HG03135 (cell line): ENCODE measurements at regions not wholly inside any gene's neighbourhood (a gene's known extent, or its start where the extent isn't known, plus 50 kb on each side); places are given as distances from the start of the nearest gene placed in this dataset.

Source experiments
- ATAC-seq: cut with Tn5 transposase; IDR thresholded peaks from one replicate; pipeline ENCODE4 v1.9.1; 2021; ENCODE audit warnings: mild to moderate bottlenecking, moderate library complexity; ENCODE audit not compliant: unreplicated experiment

DNA sequence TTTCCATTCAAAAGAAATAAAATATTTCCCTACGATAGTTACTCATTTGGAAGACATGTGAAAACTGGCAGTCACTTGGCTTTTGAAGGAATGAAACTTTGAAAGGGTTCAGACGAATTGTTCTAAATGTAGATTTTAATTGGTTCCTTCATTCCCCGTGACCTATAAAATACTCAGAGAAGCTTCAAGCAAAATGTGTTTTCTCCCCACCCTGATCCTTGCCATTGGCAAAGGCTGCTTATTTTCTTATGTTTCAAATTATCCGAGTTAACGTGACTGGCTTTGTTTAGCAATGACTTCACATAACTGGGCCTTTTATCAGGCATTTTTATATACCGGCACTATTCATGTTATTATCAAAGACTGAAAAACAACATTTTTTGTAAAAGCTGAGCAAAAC, 204.1 kb upstream of the NEIL3 start:
- ATAC-seq: no peak

DNA sequence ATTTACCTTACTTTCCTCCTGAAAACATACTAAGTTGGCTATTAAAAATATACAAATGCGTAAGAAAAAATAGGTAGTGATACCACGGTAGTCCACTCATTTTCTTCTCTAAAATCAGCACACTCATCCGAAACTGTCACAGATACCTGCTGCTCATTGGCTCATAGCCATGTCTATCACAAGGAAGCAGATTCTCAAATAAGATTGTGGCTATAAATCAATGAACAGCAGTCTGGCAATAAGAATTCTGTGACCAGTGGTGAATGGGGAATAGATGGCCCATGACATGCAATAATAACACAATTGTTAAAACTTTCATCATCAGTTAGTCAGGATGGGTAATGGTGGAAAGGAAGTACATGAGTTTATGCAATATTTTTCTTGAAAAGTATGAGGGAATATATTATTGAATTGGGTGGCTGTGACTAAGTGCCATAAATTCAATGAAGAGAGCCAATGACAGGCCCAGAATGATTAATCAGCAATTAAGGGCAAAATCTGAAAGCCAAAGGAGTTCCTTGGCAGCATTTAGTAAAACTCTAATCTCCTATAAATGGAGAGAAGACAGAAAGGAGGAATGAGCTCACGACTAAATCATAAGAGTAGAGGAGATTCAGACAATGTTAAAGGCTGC, 202.3 kb upstream of the NEIL3 start:
- ATAC-seq: no peak

DNA sequence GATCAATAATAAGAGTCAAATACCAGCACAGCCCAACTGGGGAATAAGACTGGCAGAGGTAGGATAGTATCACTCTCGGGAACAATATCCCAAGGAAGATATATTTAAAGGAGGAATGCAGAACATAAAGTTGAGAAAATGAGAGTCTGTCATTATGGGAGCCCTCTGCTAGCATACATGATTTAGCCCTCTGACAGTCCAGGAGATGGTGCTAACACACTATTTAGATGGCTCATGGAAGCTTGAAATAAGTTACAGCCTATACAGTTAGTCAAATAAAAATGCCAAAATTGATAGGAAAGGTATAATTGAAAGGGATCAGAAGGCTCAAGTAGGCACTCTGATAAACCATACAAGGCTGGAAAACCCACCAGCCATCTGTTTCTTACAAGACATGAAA, 201.0 kb upstream of the NEIL3 start:
- no peak for ATAC-seq

DNA sequence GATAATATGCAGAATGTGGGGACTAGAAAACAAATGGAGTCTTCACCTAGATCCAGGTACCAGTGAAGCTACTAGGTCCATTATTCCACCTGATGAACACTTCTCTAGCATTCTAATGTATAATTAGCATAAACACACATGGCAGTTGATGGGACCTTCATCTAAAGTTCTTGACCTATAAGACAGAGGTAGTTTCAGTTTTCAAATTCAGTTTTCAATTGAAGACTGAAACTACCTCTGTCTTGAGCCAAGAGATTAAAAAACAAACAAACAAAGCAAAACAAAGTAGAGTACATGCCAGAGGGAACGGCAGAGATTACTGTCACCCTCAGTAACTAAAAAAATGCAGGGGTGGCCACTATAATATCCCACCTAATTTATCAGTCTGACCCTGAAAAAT, 199.9 kb upstream of the NEIL3 start:
- ATAC-seq: no peak

DNA sequence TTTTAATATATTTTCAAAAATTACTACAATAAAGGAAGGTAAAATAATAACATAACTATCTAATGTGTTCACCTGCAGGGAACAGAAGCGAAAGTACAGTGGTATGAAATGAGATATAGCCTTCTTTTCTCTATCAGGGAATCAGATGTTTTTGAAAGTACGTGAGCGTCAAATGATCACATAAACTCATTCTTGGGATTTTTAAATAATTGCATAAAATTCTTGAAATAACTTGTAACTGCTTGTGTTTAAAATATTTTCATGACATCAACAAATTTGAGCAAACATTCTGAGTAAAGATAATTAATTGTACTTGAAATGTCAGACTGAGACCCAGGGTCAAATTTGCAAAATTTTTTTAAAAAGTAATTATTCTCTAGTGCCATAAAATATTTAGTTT, 193.5 kb upstream of the NEIL3 start:
- no peak for ATAC-seq

DNA sequence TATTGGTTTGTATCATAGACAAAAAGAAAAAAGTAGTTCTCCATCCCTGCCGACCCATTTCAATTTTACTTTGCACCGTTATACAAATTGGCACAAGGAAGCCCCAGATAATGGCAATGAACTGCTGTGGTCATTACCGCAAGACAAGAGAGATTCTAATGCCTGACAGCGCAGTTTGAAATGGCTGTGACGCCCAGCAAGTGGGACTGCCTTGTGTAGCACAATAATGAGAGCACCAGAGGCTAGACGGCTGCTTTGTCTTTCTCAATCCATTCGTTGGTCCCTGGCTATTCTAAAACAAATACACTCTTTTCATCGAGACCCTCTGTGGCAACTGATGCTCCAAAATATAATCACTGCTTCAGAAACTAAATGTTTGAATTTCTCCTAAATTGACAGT, 192.4 kb upstream of the NEIL3 start:
- ATAC-seq: no peak

DNA sequence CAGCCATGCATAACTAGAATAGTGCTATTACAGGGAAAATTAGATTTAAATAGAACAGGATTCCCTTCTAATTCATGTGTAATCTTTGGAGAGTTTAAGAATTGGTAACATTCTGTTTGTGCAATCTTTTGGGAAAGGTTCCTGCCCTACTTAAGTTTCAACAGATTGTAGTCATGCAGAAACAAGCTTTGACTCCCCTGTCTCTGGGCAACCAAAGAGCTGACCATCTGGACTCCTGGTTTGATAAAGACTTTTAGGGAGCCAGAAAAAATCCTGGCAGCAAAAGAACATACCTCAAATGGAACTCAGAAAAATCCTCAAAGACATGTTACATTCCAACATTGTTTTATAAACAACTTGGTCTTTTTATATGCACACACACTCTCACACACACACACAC, 191.1 kb upstream of the NEIL3 start:
- ATAC-seq: no peak

DNA sequence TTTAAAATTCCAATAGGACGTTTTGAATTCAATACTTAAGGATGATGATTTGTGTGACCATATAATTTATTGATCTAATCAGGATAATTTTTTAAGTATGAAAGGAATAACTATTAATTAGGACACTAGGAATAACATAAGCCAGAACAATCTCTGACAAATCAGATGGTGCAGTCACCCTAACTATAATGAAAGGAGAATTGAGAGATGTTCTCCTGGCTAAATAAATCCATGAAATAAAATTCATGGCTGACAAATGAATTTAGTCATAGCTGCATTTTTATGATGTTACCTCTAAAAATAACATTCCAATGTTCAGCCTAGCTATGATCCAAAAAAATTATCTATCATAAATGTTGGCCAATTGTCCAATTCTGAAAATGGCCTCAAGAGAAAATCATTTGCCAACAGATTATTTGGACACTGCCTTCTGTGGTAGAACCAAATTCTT, 190.6 kb upstream of the NEIL3 start:
- no peak for ATAC-seq

DNA sequence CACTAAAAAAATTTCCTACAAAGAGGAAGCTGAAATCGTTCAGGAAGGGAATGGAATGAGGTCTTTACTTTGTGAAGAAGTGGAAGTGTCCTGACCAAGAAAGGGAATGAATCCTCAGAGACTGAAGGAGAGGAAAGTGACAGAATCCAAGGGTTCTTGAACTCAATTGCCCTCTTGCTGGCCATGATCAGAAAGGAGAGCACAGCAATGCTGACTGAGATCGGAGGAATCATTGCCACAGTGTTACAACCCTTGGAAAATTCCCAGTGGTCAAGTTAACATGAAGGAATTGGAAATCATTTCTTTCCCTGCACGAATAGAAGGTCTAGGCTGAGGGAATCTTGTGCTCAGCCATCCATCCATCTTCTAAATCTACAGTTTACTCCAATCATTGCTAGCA, 190.0 kb upstream of the NEIL3 start:
- ATAC-seq: no peak

DNA sequence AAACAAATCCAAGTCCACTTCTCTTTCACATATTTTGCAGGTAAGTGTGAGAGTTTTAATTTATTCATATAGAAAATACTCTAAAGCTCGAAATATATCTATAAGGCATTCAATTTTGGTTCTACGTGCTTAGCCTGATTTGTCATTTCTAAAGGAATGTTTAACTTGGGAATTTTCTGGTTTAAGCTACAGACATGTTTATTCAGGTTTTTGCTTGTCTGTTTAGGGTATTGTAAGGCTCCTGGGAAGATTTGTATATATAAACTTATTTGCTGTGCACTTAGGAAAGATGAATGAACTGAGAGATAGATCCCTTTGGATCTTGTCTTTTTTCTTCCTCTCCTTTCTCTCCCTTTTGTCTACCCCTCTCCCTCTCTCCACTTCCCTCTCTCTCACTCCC, 185.9 kb upstream of the NEIL3 start:
- no peak for ATAC-seq

DNA sequence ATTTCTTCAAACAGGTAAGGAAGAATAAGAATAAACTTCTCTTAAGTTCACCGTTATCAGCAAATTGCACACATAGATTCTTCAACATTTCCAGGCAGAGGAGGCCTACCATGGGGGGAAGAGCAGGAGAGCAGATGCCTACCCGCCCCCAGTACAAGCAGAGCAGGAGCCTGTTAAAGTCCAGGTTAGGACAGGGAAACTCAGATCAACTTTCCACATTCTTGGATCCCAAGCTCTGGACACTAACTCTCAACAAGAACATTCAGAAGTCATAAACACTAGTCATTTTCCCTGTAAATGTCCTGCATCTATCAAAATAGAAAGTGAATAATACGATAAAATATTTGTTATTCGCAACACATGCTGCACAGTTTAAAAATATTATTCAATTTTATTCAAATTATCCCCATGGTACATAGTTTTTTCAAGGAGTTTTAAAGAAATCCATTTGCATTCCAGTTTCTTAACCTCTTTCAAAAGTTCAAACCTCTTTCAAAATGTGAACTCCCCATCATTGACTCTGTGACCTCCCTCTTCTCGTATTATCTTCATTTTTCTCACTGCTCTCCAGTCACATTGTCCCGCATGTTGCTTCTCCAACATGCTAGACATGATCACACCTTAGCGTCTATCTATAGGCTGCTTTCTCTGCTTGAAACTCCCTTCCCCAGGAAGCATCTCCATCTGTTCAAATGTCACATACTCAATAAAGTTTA, 185.2 kb upstream of the NEIL3 start:
- no peak for ATAC-seq

DNA sequence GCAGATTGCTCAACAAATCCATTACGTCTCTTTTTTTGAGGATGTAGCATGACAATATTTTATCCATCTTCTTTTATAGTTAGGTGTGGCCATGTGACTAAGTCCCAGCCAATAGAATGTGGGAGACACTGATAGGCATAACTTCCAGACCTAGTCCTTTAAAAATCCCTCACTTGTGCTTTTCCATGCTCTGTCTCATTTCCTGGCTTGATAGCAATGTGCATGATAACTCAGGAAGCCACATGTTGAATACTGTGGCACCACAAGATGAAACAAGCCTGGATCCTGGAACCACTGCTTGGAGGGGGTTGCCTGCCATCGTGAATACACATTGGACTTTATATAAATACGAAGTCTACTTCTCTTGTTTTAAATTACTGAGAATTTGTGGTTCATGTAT, 184.0 kb upstream of the NEIL3 start:
- no peak for ATAC-seq

DNA sequence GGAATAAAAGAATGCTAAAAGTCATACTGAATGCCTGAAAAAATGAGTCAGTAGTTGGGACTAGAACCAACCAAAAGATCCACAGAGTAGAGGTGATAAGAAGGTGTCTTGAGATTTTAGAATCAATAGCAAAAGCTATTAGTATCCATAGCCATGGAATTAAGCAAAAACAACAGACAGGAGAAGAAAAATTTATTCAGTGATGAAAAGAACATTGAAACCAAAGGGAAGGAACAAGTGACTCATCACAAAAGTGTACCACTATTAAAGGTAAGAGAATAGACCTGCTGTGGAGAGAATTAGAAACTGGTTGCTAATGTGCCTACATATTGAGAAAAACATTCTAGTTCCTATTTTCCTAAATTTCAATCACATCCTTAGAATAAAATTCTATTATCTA, 182.0 kb upstream of the NEIL3 start:
- ATAC-seq: no peak

DNA sequence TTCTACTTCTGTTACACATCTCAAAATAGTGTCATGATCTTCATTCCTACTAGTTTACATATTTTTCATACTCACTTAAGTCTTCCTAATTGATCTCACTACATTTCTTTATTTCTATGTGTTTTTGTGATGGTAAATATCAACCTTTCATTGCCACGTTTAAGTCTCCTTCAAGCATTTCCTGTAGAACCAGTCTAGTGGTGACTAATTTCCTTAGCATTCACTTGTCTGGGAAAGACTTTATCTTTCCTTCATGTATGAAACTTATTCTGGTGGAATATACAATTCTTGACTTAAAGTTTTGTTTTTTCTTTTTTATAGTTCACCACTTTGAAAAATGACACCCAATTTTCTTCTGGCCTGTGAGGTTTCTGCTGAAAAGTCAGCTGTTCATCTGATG, 181.4 kb upstream of the NEIL3 start:
- no peak for ATAC-seq

DNA sequence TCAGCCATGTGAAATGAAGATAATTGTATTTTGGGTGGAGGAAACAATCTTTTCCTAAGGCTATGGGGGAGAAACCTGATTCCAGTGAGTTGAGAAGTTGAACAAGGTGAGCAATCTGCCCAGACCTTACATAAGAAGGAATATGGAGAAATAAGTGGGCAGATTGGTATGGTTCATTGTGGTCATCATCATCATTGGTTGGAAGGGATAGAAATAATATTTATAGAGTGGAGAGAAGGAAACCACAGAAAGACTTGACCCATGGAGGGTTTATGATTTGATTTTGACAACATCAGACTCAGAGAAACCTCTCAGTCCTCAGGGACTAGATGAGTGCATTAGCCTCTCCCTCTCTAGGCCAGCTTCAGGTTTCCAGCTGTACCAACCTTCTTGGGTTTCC, 177.9 kb upstream of the NEIL3 start:
- ATAC-seq: no peak

DNA sequence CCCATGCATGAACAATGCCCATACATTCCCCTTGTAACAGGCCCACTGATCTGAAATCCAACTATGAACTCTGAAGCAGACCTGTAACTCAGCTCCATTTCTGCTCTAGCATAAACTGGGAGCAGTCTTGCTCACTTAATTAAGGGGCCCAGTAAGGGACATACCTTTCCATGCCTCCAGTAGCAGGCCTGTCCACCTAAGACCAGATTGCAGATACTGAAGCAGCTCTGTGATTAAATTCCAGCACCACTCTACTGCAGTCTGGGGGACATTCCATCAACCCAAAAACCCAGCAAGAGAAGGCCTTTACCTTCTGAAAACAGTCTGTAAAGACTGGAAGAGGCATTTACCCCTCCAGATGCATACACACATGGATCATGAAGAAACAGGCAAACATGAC, 162.0 kb upstream of the NEIL3 start:
- ATAC-seq: no peak

DNA sequence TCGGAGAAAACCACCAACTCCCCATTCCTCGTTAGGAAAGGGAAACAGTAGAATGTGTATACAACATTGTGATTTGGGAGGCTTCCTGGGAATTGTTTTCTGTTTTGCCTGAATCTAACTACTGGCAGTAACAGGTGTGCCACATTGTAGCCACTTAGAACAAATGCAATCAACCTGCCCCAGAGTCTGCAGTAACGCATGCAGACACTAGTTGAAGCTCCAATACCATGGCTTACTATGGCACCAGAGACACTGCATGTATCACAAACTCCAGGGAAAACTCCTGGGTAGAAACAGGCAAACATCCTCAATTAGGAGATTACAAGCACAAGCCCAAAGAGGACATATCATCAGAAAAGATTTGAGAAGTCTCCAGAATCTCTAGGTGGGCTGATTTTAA, 154.2 kb upstream of the NEIL3 start:
- no peak for ATAC-seq

DNA sequence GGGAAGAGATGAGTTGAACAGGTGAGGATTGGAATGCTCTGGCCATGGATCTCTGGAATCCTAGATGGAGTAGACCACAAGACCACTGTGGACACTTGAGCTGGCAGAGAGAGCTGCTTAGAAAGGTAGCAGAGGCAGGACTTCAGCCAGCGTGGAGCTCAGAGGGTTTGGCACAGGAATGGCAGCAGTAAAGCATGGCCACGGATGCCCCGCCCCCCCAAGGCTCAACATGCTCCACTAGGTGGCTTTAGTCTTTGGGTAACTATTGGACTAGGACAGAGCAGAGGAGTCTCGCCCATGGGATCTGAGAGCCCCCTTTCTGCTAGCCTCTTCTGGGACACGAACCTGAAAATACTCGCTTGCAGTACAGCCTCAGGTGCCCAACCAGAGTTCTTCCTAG, 150.1 kb upstream of the NEIL3 start:
- ATAC-seq: no peak

DNA sequence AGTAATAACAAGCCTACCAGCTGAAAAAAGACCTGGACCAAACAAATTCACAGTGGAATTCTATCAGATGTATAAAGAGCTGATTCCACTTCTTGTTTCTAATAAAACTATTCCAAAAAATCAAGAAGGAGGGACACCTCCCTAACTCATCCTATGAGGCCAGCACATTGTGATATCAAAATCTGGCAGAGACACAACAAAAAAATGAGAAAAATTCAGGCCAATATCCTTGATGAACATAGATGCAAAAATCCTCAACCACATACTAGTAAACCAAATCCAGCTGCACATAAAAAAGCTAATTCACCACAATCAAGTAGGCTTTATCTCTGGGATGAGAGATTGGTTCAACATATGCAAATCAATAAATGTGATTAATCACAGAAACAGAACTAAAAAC, 147.9 kb upstream of the NEIL3 start:
- no peak for ATAC-seq

DNA sequence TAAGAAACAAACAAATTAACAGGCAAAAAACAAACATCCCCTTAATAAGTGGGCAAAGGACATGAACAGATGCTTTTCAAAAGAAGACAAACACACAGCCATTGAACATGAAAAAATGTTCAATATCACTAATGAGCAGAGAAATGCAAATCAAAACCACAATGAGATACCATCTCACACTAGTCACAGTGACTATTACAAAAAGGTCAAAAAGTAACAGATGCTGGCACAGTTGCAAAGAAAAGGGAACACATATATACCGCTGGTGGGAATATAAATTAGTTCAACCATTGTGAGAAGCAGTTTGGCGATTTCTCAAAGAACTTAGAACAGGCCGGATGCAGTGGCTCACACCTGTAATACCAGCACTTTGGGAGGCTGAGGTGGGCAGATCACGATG, 146.1 kb upstream of the NEIL3 start:
- no peak for ATAC-seq

DNA sequence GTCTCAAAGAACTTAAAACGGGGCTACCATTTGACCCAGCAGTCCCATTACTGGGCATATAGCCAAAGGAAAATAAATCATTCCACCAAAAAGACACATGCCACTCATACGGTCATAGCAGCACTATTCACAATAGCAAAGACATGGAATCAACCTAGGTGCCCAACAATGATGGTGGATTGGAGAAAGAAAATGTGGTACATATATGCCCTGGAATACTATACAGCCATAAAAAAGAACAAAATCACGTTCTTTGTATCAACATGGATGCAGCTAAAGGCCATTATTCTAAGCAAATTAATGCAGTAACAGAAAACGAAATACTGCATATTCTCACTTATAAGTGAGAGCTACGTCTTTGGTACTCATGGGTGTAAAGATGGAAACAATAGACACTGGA, 138.1 kb upstream of the NEIL3 start:
- no peak for ATAC-seq

DNA sequence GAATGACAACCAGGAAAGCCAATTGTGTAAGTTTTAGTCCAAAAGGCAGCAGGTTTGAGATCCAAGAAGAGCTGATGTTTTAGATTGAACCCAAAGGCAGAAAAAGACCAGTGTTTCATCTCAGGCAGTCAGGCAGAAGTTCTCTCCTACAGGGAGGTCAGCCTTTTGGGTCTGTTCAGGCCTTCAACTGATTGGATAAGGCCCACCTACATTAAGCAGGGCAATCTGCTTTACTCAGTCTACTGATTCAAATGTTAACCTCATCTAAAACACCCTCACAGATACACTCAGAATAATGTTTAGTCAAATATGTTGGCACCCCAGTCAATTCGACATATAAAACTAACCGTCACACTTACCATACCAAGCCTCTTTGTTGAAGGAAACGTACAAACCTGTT, 134.2 kb upstream of the NEIL3 start:
- no peak for ATAC-seq

DNA sequence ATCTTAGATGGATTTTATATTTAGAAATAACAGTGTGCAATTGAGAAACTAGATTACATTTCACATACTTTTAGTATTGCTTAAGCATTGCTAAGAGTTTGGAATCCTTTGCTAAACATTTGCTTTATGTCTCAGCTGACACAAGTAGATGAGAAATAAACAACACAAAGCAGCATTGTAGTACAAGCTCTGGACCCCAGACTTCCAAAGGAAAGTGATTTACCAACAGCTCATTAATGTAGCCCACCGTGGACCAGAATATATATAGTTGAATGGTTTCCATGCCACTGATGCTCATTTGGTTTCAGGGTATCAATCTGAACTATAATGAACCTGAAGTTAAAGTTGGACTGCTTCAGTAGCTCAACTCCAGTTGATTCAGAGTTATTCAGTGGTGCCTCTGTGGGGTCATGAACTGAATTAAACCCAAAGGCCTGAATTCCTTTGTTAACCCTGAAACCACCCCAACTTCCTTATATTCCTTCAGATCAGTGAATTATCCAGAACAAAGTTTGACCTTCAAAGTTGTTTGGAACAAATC, 132.1 kb upstream of the NEIL3 start:
- no peak for ATAC-seq
